Immature natural killer cell (primary cell): ENCODE measurements at regions not wholly inside any gene's neighbourhood (a gene's known extent, or its start where the extent isn't known, plus 50 kb on each side); places are given as distances from the start of the nearest gene placed in this dataset.

Source experiments
- DNase-seq, 3 donors: peaks; one replicate each; pipeline ENCODE4 v3.0.0; 2022; ENCODE audit warnings: mixed read lengths in 1 of 3
- H3K27ac Mint-ChIP-seq, 6 donors: one replicate each; pipeline ENCODE4 v1.8.0; 2020; ENCODE audit warnings: mixed read lengths in 6 of 6, mild to moderate bottlenecking in 5 of 6, inconsistent platforms in 4 of 6, moderate library complexity in 3 of 6
- H3K27me3 Mint-ChIP-seq, 3 donors: one replicate each; pipeline ENCODE4 v1.8.0; 2020 to 2021; ENCODE audit warnings: low read depth in 3 of 3, mild to moderate bottlenecking in 3 of 3, mixed read lengths in 3 of 3, moderate library complexity in 3 of 3, inconsistent platforms in 1 of 3
- H3K36me3 Mint-ChIP-seq, 3 donors: one replicate each; pipeline ENCODE4 v1.8.0; 2020; ENCODE audit warnings: mixed read lengths in 3 of 3, inconsistent platforms in 2 of 3, mild to moderate bottlenecking in 2 of 3
- H3K4me1 Mint-ChIP-seq, 2 donors: one replicate each; pipeline ENCODE4 v1.8.0; 2020; ENCODE audit warnings: inconsistent platforms in 2 of 2, mild to moderate bottlenecking in 2 of 2, mixed read lengths in 2 of 2, moderate library complexity in 1 of 2
- H3K4me3 Mint-ChIP-seq, 5 donors: one replicate each; pipeline ENCODE4 v1.8.0; 2020; ENCODE audit warnings: mild to moderate bottlenecking in 5 of 5, mixed read lengths in 5 of 5, inconsistent platforms in 3 of 5, moderate library complexity in 3 of 5
- H3K9me3 Mint-ChIP-seq, 6 donors: one replicate each; pipeline ENCODE4 v1.8.0; 2020; ENCODE audit warnings: mild to moderate bottlenecking in 6 of 6, mixed read lengths in 6 of 6, inconsistent platforms in 4 of 6, moderate library complexity in 3 of 6

DNA sequence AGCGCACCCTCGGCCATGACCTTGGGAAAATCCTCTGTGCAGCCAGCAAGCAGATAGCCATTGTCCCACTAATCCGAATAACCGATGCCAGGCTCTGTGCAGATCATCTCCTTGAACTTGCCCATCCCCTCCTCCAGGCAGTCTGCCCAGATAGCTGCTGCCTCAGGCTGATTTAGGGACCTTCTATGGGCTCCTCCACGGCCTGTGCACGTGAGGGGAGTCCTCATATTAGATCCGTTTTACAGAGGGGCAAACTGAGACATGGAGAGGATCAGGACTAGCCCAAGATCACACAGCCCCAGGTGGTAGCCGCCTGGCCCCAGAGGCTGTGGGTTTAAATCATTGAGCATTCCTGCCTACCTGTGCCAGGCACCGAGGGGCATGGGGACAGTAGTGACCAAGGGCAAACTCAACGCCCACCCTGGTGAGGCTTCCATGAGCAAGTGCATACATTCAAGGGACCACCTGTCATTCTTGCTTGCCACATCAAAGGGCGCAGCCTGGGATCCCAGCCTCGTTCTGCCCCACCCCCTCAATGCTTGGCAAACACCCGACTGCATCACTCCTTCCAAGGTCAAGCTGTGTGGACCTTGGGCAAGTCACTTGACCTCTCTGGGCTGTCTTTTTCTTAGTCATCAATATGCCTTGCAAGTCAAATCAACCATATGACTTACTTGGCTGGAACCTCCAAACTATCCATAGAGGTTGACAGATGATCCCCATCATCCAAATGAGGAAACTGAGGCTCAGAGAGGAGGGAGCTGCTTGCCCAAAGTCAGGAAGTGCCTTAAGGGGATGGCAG lies 131.6 kb downstream of the MN1 start:
- Mint-ChIP-seq H3K4me1 (peaks cover 0 to 2% of the 10 kb centered on the region in 2 donors), H3K36me3 (no peaks in the 10 kb centered on the region), H3K27me3 (peaks cover 4 to 11% (median 9%) of the 10 kb centered on the region in 3 donors), H3K4me3 (no peak overlapping the region), H3K27ac (no peak overlapping the region), H3K9me3 (peaks cover 0 to 2% (median 0%) of the 10 kb centered on the region in 6 donors)
- DNase-seq, result no peak

GRCh38 chr22:27670701-27671412 lies 130.7 kb downstream of the MN1 start:
- H3K27me3 Mint-ChIP-seq, result peaks cover 4 to 11% (median 8%) of the 10 kb centered on the region in 3 donors
- H3K4me1 Mint-ChIP-seq, result peaks cover 0 to 2% of the 10 kb centered on the region in 2 donors
- H3K27ac Mint-ChIP-seq, result no peak overlapping the region
- H3K4me3 Mint-ChIP-seq, result no peak overlapping the region
- no peaks in the 10 kb centered on the region for H3K36me3 Mint-ChIP-seq
- H3K9me3 Mint-ChIP-seq, result peaks cover 0 to 2% (median 0%) of the 10 kb centered on the region in 6 donors
- no peak for DNase-seq

- peaks cover 0 to 2% (median 0%) of the 10 kb centered on the region in 6 donors for H3K9me3 Mint-ChIP-seq
- no peak for DNase-seq
- peaks cover 0 to 2% of the 10 kb centered on the region in 2 donors for H3K4me1 Mint-ChIP-seq
- H3K27ac Mint-ChIP-seq, result no peak overlapping the region
- H3K27me3 Mint-ChIP-seq, result peaks cover 4 to 11% (median 7%) of the 10 kb centered on the region in 3 donors
- no peak overlapping the region for H3K4me3 Mint-ChIP-seq
- no peaks in the 10 kb centered on the region for H3K36me3 Mint-ChIP-seq
These were observed 130.1 kb downstream of the MN1 start for GRCh38 chr22:27671413-27671935.

- H3K4me3 Mint-ChIP-seq, result no peak overlapping the region
- no peaks in the 10 kb centered on the region for H3K9me3 Mint-ChIP-seq
- DNase-seq, result no peak
- H3K27me3 Mint-ChIP-seq, result peaks cover 4 to 8% (median 5%) of the 10 kb centered on the region in 3 donors
- no peaks in the 10 kb centered on the region for H3K36me3 Mint-ChIP-seq
- H3K27ac Mint-ChIP-seq, result no peak overlapping the region
- peaks cover 0 to 2% of the 10 kb centered on the region in 2 donors for H3K4me1 Mint-ChIP-seq
These were observed 128.7 kb downstream of the MN1 start for GRCh38 chr22:27672721-27673418.

- no peaks in the 10 kb centered on the region for H3K9me3 Mint-ChIP-seq
- no peaks in the 10 kb centered on the region for H3K36me3 Mint-ChIP-seq
- no peak overlapping the region for H3K4me3 Mint-ChIP-seq
- peaks cover 0 to 2% of the 10 kb centered on the region in 2 donors for H3K4me1 Mint-ChIP-seq
- no peak for DNase-seq
- H3K27me3 Mint-ChIP-seq, result peaks cover 2 to 6% (median 5%) of the 10 kb centered on the region in 3 donors
- H3K27ac Mint-ChIP-seq, result no peak overlapping the region
These were observed 127.7 kb downstream of the MN1 start for GRCh38 chr22:27673839-27674238.

- no peaks in the 10 kb centered on the region for H3K9me3 Mint-ChIP-seq
These were observed 127.2 kb downstream of the MN1 start for GRCh38 chr22:27674261-27674923.

GRCh38 chr22:27676545-27677213 lies 124.9 kb downstream of the MN1 start:
- H3K4me3 Mint-ChIP-seq, result no peak overlapping the region
- no peaks in the 10 kb centered on the region for H3K4me1 Mint-ChIP-seq
- no peaks in the 10 kb centered on the region for H3K9me3 Mint-ChIP-seq
- DNase-seq, result no peak
- H3K36me3 Mint-ChIP-seq, result no peaks in the 10 kb centered on the region
- peaks cover 0 to 4% (median 3%) of the 10 kb centered on the region in 3 donors for H3K27me3 Mint-ChIP-seq
- H3K27ac Mint-ChIP-seq, result no peak overlapping the region

More at GRCh38 chr22:27674261-27674923, 127.2 kb downstream of the MN1 start:
- H3K27ac Mint-ChIP-seq, result no peak overlapping the region
- peaks cover 0 to 2% of the 10 kb centered on the region in 2 donors for H3K4me1 Mint-ChIP-seq
- DNase-seq, result no peak
- H3K36me3 Mint-ChIP-seq, result no peaks in the 10 kb centered on the region
- no peak overlapping the region for H3K4me3 Mint-ChIP-seq
- peaks cover 2 to 5% (median 4%) of the 10 kb centered on the region in 3 donors for H3K27me3 Mint-ChIP-seq

GRCh38 chr22:27677905-27678458 lies 123.6 kb downstream of the MN1 start:
- H3K4me1 Mint-ChIP-seq, result no peaks in the 10 kb centered on the region
- peaks cover 0 to 4% (median 3%) of the 10 kb centered on the region in 3 donors for H3K27me3 Mint-ChIP-seq
- H3K36me3 Mint-ChIP-seq, result no peaks in the 10 kb centered on the region
- DNase-seq, result no peak
- H3K27ac Mint-ChIP-seq, result no peak overlapping the region
- no peaks in the 10 kb centered on the region for H3K9me3 Mint-ChIP-seq
- H3K4me3 Mint-ChIP-seq, result no peak overlapping the region

DNA sequence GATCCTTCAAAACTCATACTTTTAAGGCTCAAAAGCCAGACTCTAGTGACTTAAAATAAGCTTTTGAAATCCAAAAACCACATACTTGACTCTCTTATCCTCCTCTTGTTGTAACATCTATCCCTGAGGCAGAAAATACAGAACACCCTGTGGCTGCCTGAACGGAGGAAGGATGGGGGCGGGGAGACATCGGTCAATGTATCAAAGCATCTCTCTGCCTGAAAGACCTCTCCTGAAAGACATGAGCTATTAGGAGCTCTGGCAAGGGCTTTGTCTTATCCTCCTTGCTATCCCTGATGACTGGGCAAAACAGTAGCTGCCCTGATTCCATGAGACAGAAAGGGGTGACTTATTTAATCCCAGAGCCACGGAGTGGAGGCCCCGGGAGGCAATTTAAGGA lies 122.4 kb downstream of the MN1 start:
- Mint-ChIP-seq H3K36me3 (no peaks in the 10 kb centered on the region), H3K9me3 (no peaks in the 10 kb centered on the region)

GRCh38 chr22:27679693-27680488 lies 121.7 kb downstream of the MN1 start:
- peaks cover 0 to 4% (median 0%) of the 10 kb centered on the region in 3 donors for H3K27me3 Mint-ChIP-seq
- H3K27ac Mint-ChIP-seq, result no peak overlapping the region

More for the DNA sequence above, 122.4 kb downstream of the MN1 start:
- Mint-ChIP-seq H3K4me1 (no peaks in the 10 kb centered on the region), H3K4me3 (no peak overlapping the region), H3K27me3 (peaks cover 0 to 4% (median 3%) of the 10 kb centered on the region in 3 donors), H3K27ac (no peak overlapping the region)
- DNase-seq, result no peak

DNA sequence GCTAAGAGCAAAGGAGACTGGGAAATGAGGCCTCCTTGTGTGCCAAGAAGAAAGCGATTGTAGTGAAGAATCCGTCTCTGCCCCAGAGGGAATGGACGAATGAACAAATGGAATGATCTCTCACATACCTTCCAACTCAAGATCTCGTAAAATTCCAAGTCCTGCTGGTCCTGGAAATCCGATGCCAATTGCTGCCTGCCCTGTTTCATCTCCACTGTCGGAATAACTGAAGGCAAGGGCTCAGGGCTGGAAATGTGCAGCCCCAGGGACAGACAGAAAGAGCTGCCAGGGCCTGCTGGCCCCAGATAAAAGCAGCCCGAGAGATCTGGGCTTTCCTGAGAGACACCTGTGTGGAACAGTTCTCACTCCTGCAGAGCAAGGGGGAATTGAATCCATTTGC lies 120.9 kb downstream of the MN1 start:
- Mint-ChIP-seq H3K9me3 (no peaks in the 10 kb centered on the region), H3K27me3 (peaks cover 0 to 4% (median 0%) of the 10 kb centered on the region in 3 donors), H3K27ac (no peak overlapping the region), H3K4me3 (no peak overlapping the region), H3K36me3 (no peaks in the 10 kb centered on the region), H3K4me1 (no peaks in the 10 kb centered on the region)
- DNase-seq, result no peak

More at GRCh38 chr22:27679693-27680488, 121.7 kb downstream of the MN1 start:
- Mint-ChIP-seq H3K4me3 (no peak overlapping the region), H3K4me1 (no peaks in the 10 kb centered on the region), H3K9me3 (no peaks in the 10 kb centered on the region), H3K36me3 (no peaks in the 10 kb centered on the region)
- DNase-seq, result no peak

DNA sequence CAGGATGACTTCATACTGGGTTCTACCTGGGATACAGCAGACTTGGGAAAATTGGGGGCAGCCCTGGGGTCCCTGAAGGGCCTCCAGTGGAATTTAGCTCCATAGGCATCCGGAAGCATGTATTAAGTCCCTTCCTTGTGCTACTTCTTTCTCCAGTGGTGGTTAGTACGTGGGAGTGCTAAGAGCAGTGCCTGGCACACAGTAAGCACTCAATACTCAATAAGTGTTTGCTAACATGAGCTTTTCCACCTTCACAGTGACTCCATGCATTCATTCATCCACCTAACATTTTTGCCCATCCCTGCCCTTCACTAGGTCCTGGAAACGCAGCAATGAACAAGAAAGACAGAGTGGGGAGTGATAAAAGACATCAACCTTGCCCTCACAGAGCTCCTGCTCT lies 120.5 kb downstream of the MN1 start:
- Mint-ChIP-seq H3K4me1 (no peaks in the 10 kb centered on the region), H3K4me3 (no peak overlapping the region), H3K27ac (no peak overlapping the region), H3K27me3 (peaks cover 0 to 4% (median 0%) of the 10 kb centered on the region in 3 donors), H3K36me3 (no peaks in the 10 kb centered on the region), H3K9me3 (no peaks in the 10 kb centered on the region)
- no peak for DNase-seq
